H9 (cell line): ENCODE measurements at regions not wholly inside any gene's neighbourhood (a gene's known extent, or its start where the extent isn't known, plus 50 kb on each side); places are given as distances from the start of the nearest gene placed in this dataset.

Experiments used
- DNase-seq: peaks from one replicate; pipeline ENCODE4 v3.0.0-alpha.2; 2017
- H2AFZ ChIP-seq: one replicate; pipeline ENCODE4 v1.6.1; 2013; ENCODE audit warnings: mild to moderate bottlenecking, low read length, control low read depth, moderate library complexity
- H2AK5ac ChIP-seq: 2 replicates; pipeline ENCODE4 v1.6.1; 2013; ENCODE audit warnings: low read length, control low read depth, mixed read lengths; ENCODE audit not compliant: insufficient read length
- H2BK120ac ChIP-seq: one replicate; pipeline ENCODE4 v1.6.1; 2013; ENCODE audit warnings: low read depth, mild to moderate bottlenecking, low read length, control low read depth, inconsistent platforms; ENCODE audit not compliant: poor library complexity, severe bottlenecking
- H2BK12ac ChIP-seq: 2 replicates; pipeline ENCODE4 v1.6.1; 2013; ENCODE audit warnings: low read length, control low read depth, mixed read lengths, low read depth; ENCODE audit not compliant: insufficient read length
- H2BK15ac ChIP-seq: 2 replicates; pipeline ENCODE4 v1.6.1; 2013; ENCODE audit warnings: low read depth, low read length, control low read depth
- H2BK20ac ChIP-seq: one replicate; pipeline ENCODE4 v1.6.1; 2013; ENCODE audit warnings: low read depth, mild to moderate bottlenecking, low read length, control low read depth, inconsistent platforms; ENCODE audit not compliant: poor library complexity, severe bottlenecking
- H2BK5ac ChIP-seq: 2 replicates; pipeline ENCODE4 v1.6.1; 2013; ENCODE audit warnings: low read length, control low read depth, mixed read lengths; ENCODE audit not compliant: insufficient read length
- H3K14ac ChIP-seq: 2 replicates; pipeline ENCODE4 v1.6.1; 2013; ENCODE audit warnings: low read length, control low read depth; ENCODE audit not compliant: insufficient read depth
- H3K18ac ChIP-seq: 2 replicates; pipeline ENCODE4 v1.6.1; 2013; ENCODE audit warnings: low read depth, mild to moderate bottlenecking, mixed read lengths, low read length, control low read depth; ENCODE audit not compliant: insufficient read length
- H3K23ac ChIP-seq: 2 replicates; pipeline ENCODE4 v1.6.1; 2013; ENCODE audit warnings: low read length, control low read depth, mixed read lengths, low read depth; ENCODE audit not compliant: insufficient read length
- H3K23me2 ChIP-seq: 2 replicates; pipeline ENCODE4 v1.6.1; 2013; ENCODE audit warnings: low read depth, mild to moderate bottlenecking, mixed read lengths, low read length, control low read depth; ENCODE audit not compliant: insufficient read length, poor library complexity, severe bottlenecking
- H3K27ac ChIP-seq: 2 replicates; pipeline ENCODE4 v1.5.1; 2013; ENCODE audit warnings: low read length, control low read depth, mixed read lengths, low read depth; ENCODE audit not compliant: insufficient read length
- H3K27me3 ChIP-seq: 2 replicates; pipeline ENCODE4 v1.6.1; 2013; ENCODE audit warnings: low read length, control low read depth, inconsistent platforms; ENCODE audit not compliant: insufficient read depth
- H3K4ac ChIP-seq: 2 replicates; pipeline ENCODE4 v1.6.1; 2013; ENCODE audit warnings: low read depth, mild to moderate bottlenecking, control low read depth, inconsistent platforms, low read length, moderate library complexity
- H3K4me1 ChIP-seq: 2 replicates; pipeline ENCODE4 v1.6.1; 2013; ENCODE audit warnings: low read length, control low read depth, inconsistent platforms; ENCODE audit not compliant: insufficient read depth
- H3K4me2 ChIP-seq: 2 replicates; pipeline ENCODE4 v1.6.1; 2013; ENCODE audit warnings: low read length, control low read depth, mixed read lengths; ENCODE audit not compliant: insufficient read length, insufficient read depth
- H3K56ac ChIP-seq: 2 replicates; pipeline ENCODE4 v1.6.1; 2013; ENCODE audit warnings: low read depth, mild to moderate bottlenecking, mixed read lengths, low read length, control low read depth; ENCODE audit not compliant: insufficient read length
- H3K79me1 ChIP-seq: 2 replicates; pipeline ENCODE4 v1.6.1; 2013; ENCODE audit warnings: low read depth, mild to moderate bottlenecking, moderate library complexity, low read length, control low read depth, inconsistent platforms; ENCODE audit not compliant: insufficient read depth, poor library complexity, severe bottlenecking
- H3K79me2 ChIP-seq: 2 replicates; pipeline ENCODE4 v1.6.1; 2013; ENCODE audit warnings: low read length, control low read depth, inconsistent platforms; ENCODE audit not compliant: insufficient read depth
- H3K9ac ChIP-seq: 2 replicates; pipeline ENCODE4 v1.6.1; 2013; ENCODE audit warnings: low read length, control low read depth, mixed read lengths; ENCODE audit not compliant: insufficient read length; ENCODE audit errors: extremely low read depth
- H3K9me3 ChIP-seq: one replicate; pipeline ENCODE4 v1.6.1; 2013; ENCODE audit warnings: low read depth, low read length, inconsistent platforms; ENCODE audit not compliant: control insufficient read depth
- H3T11ph ChIP-seq: one replicate; pipeline ENCODE4 v1.6.1; 2013; ENCODE audit warnings: mild to moderate bottlenecking, low read length, control low read depth, inconsistent platforms
- H4K20me1 ChIP-seq: one replicate; pipeline ENCODE4 v1.6.1; 2013; ENCODE audit not compliant: control insufficient read depth, insufficient read length, insufficient read depth
- H4K5ac ChIP-seq: 2 replicates; pipeline ENCODE4 v1.6.1; 2013; ENCODE audit warnings: low read depth, mild to moderate bottlenecking, mixed read lengths, low read length, control low read depth; ENCODE audit not compliant: insufficient read length
- H4K8ac ChIP-seq: replicated peaks from 2 replicates; pipeline ENCODE4 v1.6.1; 2013; ENCODE audit warnings: low read length, control low read depth, mixed read lengths, low read depth; ENCODE audit not compliant: insufficient read length
- H4K91ac ChIP-seq: 2 replicates; pipeline ENCODE4 v1.6.1; 2013; ENCODE audit warnings: low read depth, mild to moderate bottlenecking, moderate library complexity, mixed read lengths, low read length, control low read depth; ENCODE audit not compliant: insufficient read length
- H3K27ac Mint-ChIP-seq, 3 experiments: 2 replicates in 2 of 3; 3 replicates in 1 of 3; pipeline ENCODE4 v1.8.0; 2020 to 2021; ENCODE audit warnings: mixed read lengths in 3 of 3, mild to moderate bottlenecking in 1 of 3, moderate library complexity in 1 of 3
- H3K27me3 Mint-ChIP-seq: 2 replicates; pipeline ENCODE4 v1.8.0; 2021; ENCODE audit warnings: low read depth, mild to moderate bottlenecking, moderate library complexity, mixed read lengths
- H3K36me3 Mint-ChIP-seq, 3 experiments: 2 replicates in 2 of 3; 3 replicates in 1 of 3; pipeline ENCODE4 v1.8.0; 2020 to 2021; ENCODE audit warnings: low read depth in 3 of 3, mixed read lengths in 3 of 3; ENCODE audit not compliant: insufficient read depth in 1 of 3
- H3K4me1 Mint-ChIP-seq, 2 experiments: 2 replicates each; pipeline ENCODE4 v1.8.0; 2020; ENCODE audit warnings: mixed read lengths in 2 of 2
- H3K4me3 Mint-ChIP-seq, 2 experiments: 2 replicates in 1 of 2; 3 replicates in 1 of 2; pipeline ENCODE4 v1.8.0; 2020 to 2021; ENCODE audit warnings: mild to moderate bottlenecking in 2 of 2, mixed read lengths in 2 of 2, moderate library complexity in 1 of 2
- H3K9me3 Mint-ChIP-seq, 2 experiments: 2 replicates in 1 of 2; 3 replicates in 1 of 2; pipeline ENCODE4 v1.8.0; 2020; ENCODE audit warnings: mild to moderate bottlenecking in 2 of 2, mixed read lengths in 2 of 2, moderate library complexity in 1 of 2
- WGBS: extraction: QIAGEN DNeasy Blood & Tissue Kit; methylation state at CpG from one replicate; pipeline ENCODE4 v1.1.7; 2013; ENCODE audit warnings: missing lambda C conversion rate, low lambda C conversion rate, mixed read lengths; ENCODE audit not compliant: insufficient read length; ENCODE audit errors: extremely low coverage; 5-methylcytosine and 5-hydroxymethylcytosine counted together
- TF ChIP-seq, protein P1 (sequence below): fragments of 200-600 bp; sonication (generic); conservative IDR thresholded peaks from 3 replicates; pipeline ENCODE4 v1.8.0; 2021; ENCODE audit warnings: antibody characterized with exemption, mild to moderate bottlenecking

DNA sequence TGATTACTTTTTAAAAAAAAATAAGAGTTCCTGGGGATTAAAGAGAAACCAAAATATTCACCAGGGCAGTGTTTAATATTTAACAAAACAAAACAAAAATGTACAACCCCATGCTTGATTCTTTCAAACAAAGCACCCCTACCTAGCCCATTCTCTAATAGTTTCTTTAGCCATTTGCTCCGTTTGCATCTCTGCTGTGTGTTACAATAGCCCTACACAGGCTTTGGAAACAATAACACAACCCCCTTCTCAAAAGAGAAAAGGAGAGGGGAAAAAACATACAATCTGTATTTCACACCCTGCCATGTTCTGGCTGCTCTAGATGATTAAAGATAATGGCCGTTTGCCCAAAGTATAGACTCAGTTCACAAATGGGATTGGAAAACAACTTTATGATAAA is 302.9 kb downstream of the CPS1 start:
- no peak for DNase-seq

More for the DNA sequence above, 302.9 kb downstream of the CPS1 start:
- H3T11ph ChIP-seq, result no peak overlapping the region
- Mint-ChIP-seq H3K36me3 (no peaks in the 10 kb centered on the region; a peak in 1 of 7 replicates), H3K9me3 (no peaks in the 10 kb centered on the region), H3K4me1 (peaks cover 42 to 47% of the 10 kb centered on the region in 2 experiments), H3K27ac (peak overlapping the region in 1 of 3 experiments; percentile 76; a peak in 1 of 7 replicates), H3K27me3 (no peaks in the 10 kb centered on the region; the same call in 1 of the 2 replicates), H3K4me3 (no peak overlapping the region)
- no peak overlapping the region for H3K14ac ChIP-seq
- no peak overlapping the region for H3K4me2 ChIP-seq
- no peak overlapping the region for H4K5ac ChIP-seq
- no peaks in the 10 kb centered on the region for H3K9me3 ChIP-seq
- H2BK20ac ChIP-seq, result no peak overlapping the region
- H2BK15ac ChIP-seq, result no peak overlapping the region
- no peak overlapping the region for H3K18ac ChIP-seq
- no peak overlapping the region for H4K8ac ChIP-seq
- no peak overlapping the region for H3K23ac ChIP-seq
- no peak overlapping the region for H2BK12ac ChIP-seq
- H3K27ac ChIP-seq, result no peak overlapping the region
- TF ChIP-seq, protein P1, sequence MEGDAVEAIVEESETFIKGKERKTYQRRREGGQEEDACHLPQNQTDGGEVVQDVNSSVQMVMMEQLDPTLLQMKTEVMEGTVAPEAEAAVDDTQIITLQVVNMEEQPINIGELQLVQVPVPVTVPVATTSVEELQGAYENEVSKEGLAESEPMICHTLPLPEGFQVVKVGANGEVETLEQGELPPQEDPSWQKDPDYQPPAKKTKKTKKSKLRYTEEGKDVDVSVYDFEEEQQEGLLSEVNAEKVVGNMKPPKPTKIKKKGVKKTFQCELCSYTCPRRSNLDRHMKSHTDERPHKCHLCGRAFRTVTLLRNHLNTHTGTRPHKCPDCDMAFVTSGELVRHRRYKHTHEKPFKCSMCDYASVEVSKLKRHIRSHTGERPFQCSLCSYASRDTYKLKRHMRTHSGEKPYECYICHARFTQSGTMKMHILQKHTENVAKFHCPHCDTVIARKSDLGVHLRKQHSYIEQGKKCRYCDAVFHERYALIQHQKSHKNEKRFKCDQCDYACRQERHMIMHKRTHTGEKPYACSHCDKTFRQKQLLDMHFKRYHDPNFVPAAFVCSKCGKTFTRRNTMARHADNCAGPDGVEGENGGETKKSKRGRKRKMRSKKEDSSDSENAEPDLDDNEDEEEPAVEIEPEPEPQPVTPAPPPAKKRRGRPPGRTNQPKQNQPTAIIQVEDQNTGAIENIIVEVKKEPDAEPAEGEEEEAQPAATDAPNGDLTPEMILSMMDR, result no peak
- H2AK5ac ChIP-seq, result no peak overlapping the region
- H2BK120ac ChIP-seq, result no peak overlapping the region
- H3K4ac ChIP-seq, result no peak overlapping the region
- WGBS, result no CpG with 5 or more reads among the region's 2 CpGs
- H3K4me1 ChIP-seq, result peaks cover 11% of the 10 kb centered on the region; the same call in 1 of the 2 replicates
- H3K56ac ChIP-seq, result no peak overlapping the region
- H3K9ac ChIP-seq, result no peak overlapping the region
- no peaks in the 10 kb centered on the region for H3K79me1 ChIP-seq
- H2AFZ ChIP-seq, result no peak overlapping the region
- no peaks in the 10 kb centered on the region for H3K23me2 ChIP-seq
- H4K91ac ChIP-seq, result no peak overlapping the region
- H3K27me3 ChIP-seq, result no peaks in the 10 kb centered on the region
- H2BK5ac ChIP-seq, result no peak overlapping the region
- no peaks in the 10 kb centered on the region for H3K79me2 ChIP-seq
- H4K20me1 ChIP-seq, result no peaks in the 10 kb centered on the region
